ENCODE measurements at regions not wholly inside any gene's neighbourhood (a gene's known extent, or its start where the extent isn't known, plus 50 kb on each side); places are given as distances from the start of the nearest gene placed in this dataset.
A peak's percentile ranks its signal among the peaks of the same experiment; 100 is the strongest.

DNA sequence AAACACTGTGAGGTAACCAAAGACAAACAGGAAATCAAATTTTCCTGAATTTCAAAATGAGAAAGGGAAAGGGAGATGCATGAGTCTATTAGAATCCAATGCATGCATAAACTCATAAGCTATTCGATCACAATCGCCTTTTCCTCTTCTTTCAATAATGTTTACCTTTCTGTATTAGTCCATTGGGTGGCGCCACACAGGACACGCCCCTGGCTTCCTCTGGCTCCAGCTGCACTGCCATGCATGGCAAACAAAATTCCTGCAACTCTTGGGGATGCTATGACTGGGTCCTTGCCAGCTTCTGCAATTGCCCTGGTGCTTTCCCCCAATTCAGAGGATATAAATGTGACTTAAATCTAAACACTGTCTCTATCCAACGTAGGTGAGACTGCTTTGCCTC, 424.5 kb upstream of the PCDH7 start:
- WGBS, 2 experiments (ENCODE audit: extremely low coverage in 1 of 2, insufficient coverage in 1 of 2, insufficient read length in 1 of 2, insufficient replicate concordance in 2 of 2, low coverage in 1 of 2, low lambda C conversion rate in 2 of 2, missing lambda C conversion rate in 1 of 2) = 89% methylated on average over 5 of the region's 5 CpGs; no CpG with 5 or more reads in 1 of the 2 experiments
- no peak for DNase-seq (ENCODE audit: low read depth in 1 of 2, low spot score in 2 of 2)
- Histone ChIP-seq H3K9ac (replicated peaks in 1 of 4; ENCODE audit: extremely low read depth in 1 of 4, low read depth in 3 of 4, low read length in 3 of 4) (no peak overlapping the region), H3K4me1 (replicated peaks in 1 of 4; ENCODE audit: control insufficient read depth in 3 of 4, insufficient read depth in 4 of 4, low read length in 3 of 4) (no peaks in the 10 kb centered on the region), H3K4ac (replicated peaks; ENCODE audit: insufficient read length, low read depth, low read length) (no peak overlapping the region), H3K9me3 (ENCODE audit: insufficient read depth in 2 of 2, low read depth in 1 of 2, low read length in 1 of 2) (no peaks in the 10 kb centered on the region), H3K79me1 (ENCODE audit: low read depth, low read length) (no peaks in the 10 kb centered on the region), H4K5ac (ENCODE audit: insufficient read length, low read depth, low read length) (no peak overlapping the region), H2BK12ac (ENCODE audit: low read depth, low read length) (no peak overlapping the region), H2BK15ac (ENCODE audit: low read length) (no peak overlapping the region), H3K36me3 (ENCODE audit: control insufficient read depth in 2 of 4, insufficient read depth in 4 of 4, low read length in 3 of 4) (no peaks in the 10 kb centered on the region), H3K14ac (ENCODE audit: insufficient read length) (no peak overlapping the region), H3K18ac (ENCODE audit: extremely low read depth, low read length) (no peak overlapping the region), H2BK5ac (ENCODE audit: low read depth, low read length) (no peak overlapping the region), H3K27ac (ENCODE audit: low read depth, low read length) (no peak overlapping the region), H3K79me2 (ENCODE audit: control insufficient read depth in 1 of 2, insufficient read depth in 2 of 2, low read length in 2 of 2) (no peaks in the 10 kb centered on the region), H3K23ac (ENCODE audit: insufficient read length) (no peak overlapping the region), H3K4me3 (ENCODE audit: extremely low read depth in 1 of 4, insufficient read depth in 2 of 4, low read depth in 3 of 4, low read length in 4 of 4) (no peak overlapping the region), H4K8ac (ENCODE audit: extremely low read depth, insufficient read depth, low read length) (no peak overlapping the region), H3K4me2 (ENCODE audit: insufficient read depth in 1 of 2, low read depth in 2 of 2, low read length in 2 of 2) (no peak overlapping the region), H2AK5ac (ENCODE audit: low read depth, low read length) (no peak overlapping the region), H3K56ac (replicated peaks; ENCODE audit: insufficient read length, low read depth, low read length) (no peak overlapping the region), H4K91ac (replicated peaks; ENCODE audit: insufficient read length, low read length) (no peak overlapping the region), H3K27me3 (replicated peaks in 1 of 4; ENCODE audit: control insufficient read depth in 3 of 4, extremely low read depth in 1 of 4, insufficient read depth in 3 of 4, low read length in 3 of 4) (no peaks in the 10 kb centered on the region), H2BK20ac (ENCODE audit: low read length) (no peak overlapping the region), H3K23me2 (ENCODE audit: low read depth, low read length) (no peaks in the 10 kb centered on the region), H2BK120ac (replicated peaks; ENCODE audit: low read depth, low read length) (no peak overlapping the region), H2AFZ (ENCODE audit: low read length) (0 out of 2 replicates have a peak overlapping the region, but pooled peaks have one; percentile 40), H4K20me1 (replicated peaks in 1 of 2; ENCODE audit: control insufficient read depth in 1 of 2, insufficient read depth in 2 of 2, low read length in 2 of 2) (no peaks in the 10 kb centered on the region)
- ChIA-PET CTCF (ENCODE audit: partially characterized antibody) (interaction anchor here (0.7 to 1.4 kb wide), 5 partner anchors 9 to 68 kb away, joined by 3 to 6 read pairs (median 3); no protein-coding TSS in a partner anchor), POLR2A (ENCODE audit: partially characterized antibody) (no interaction called here)
- TF ChIP-seq, protein P1, sequence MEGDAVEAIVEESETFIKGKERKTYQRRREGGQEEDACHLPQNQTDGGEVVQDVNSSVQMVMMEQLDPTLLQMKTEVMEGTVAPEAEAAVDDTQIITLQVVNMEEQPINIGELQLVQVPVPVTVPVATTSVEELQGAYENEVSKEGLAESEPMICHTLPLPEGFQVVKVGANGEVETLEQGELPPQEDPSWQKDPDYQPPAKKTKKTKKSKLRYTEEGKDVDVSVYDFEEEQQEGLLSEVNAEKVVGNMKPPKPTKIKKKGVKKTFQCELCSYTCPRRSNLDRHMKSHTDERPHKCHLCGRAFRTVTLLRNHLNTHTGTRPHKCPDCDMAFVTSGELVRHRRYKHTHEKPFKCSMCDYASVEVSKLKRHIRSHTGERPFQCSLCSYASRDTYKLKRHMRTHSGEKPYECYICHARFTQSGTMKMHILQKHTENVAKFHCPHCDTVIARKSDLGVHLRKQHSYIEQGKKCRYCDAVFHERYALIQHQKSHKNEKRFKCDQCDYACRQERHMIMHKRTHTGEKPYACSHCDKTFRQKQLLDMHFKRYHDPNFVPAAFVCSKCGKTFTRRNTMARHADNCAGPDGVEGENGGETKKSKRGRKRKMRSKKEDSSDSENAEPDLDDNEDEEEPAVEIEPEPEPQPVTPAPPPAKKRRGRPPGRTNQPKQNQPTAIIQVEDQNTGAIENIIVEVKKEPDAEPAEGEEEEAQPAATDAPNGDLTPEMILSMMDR (IDR thresholded peaks at IDR 0.05; ENCODE audit: control extremely low read depth in 1 of 3, insufficient read depth in 1 of 3, low read depth in 1 of 3, low read length in 3 of 3) = peak; percentile 42 to 52 (median 52)
- TF ChIP-seq RAD21 (IDR thresholded peaks at IDR 0.05 in 1 of 2, conservative IDR thresholded peaks at IDR 0.05 in 1 of 2; ENCODE audit: low read depth in 2 of 2, low read length in 2 of 2) = peak; percentile 41 to 48
- TF ChIP-seq KDM1A (IDR thresholded peaks at IDR 0.05; ENCODE audit: borderline replicate concordance, low read length) = no peak
- 0 out of 2 replicates have a peak, but pooled peaks have one; percentile 26 for TF ChIP-seq TEAD4 (IDR thresholded peaks at IDR 0.05; ENCODE audit: low read depth, low read length)
- no peak for FAIRE-seq
